Breast epithelium (tissue), 3 donors: ENCODE measurements at regions not wholly inside any gene's neighbourhood (a gene's known extent, or its start where the extent isn't known, plus 50 kb on each side); places are given as distances from the start of the nearest gene placed in this dataset.

Experiments used
- POLR2A ChIP-seq: fragments of 450-650 bp; IDR thresholded peaks from one replicate; pipeline ENCODE4 v1.6.1; 2016; ENCODE audit warnings: antibody characterized with exemption, mild to moderate bottlenecking, moderate library complexity
- POLR2AphosphoS5 ChIP-seq, 3 donors: sonication (generic); formaldehyde crosslinking; IDR thresholded peaks; one replicate each; pipeline ENCODE4 v1.6.1; 2017; ENCODE audit warnings: antibody characterized with exemption in 3 of 3
- TF ChIP-seq, protein P1 (sequence below), 3 donors: fragments of 450-650 bp; IDR thresholded peaks; one replicate each; pipeline ENCODE4 v1.5.1; 2016 to 2017; ENCODE audit warnings: antibody characterized with exemption in 3 of 3, mild to moderate bottlenecking in 3 of 3, moderate library complexity in 3 of 3

DNA sequence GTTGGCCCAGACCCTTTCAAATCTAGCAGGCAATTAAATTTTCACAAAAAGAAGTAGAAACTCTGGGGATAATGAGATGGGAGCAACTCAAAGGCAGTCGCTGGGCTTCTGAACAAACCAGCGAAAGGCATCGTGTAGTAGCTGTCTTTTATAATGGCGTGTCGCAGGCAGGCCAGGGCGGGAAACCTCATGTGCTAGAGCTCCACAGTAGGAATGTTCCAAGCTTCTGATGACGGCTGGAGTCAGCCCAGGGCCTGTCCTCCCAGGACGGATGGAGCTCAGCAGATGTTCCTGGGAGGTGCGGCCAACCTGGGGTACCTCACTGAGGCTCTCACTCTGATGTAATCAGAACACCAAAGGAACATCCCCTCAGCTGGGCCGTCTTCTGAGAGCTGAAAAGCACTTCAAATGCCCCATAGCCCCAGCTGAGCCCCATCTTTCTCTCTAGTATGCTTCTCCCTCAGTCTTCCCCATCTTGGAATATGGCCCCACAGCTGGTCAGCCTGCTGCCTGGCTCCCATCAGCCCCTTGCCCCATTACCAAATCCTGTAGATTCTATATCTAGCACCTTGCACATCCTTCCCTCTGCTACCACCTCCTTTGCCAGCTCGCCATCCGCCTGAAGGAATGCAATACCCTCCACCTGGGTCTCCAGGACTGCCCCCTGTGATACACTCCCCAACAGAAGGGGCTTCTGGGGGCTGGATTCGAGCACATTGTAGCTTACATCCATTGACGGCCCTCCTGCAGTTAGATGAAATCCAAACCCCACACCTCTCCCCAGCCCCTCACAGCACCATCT, 54.9 kb upstream of the ATP2B2 start:
- TF ChIP-seq, protein P1, sequence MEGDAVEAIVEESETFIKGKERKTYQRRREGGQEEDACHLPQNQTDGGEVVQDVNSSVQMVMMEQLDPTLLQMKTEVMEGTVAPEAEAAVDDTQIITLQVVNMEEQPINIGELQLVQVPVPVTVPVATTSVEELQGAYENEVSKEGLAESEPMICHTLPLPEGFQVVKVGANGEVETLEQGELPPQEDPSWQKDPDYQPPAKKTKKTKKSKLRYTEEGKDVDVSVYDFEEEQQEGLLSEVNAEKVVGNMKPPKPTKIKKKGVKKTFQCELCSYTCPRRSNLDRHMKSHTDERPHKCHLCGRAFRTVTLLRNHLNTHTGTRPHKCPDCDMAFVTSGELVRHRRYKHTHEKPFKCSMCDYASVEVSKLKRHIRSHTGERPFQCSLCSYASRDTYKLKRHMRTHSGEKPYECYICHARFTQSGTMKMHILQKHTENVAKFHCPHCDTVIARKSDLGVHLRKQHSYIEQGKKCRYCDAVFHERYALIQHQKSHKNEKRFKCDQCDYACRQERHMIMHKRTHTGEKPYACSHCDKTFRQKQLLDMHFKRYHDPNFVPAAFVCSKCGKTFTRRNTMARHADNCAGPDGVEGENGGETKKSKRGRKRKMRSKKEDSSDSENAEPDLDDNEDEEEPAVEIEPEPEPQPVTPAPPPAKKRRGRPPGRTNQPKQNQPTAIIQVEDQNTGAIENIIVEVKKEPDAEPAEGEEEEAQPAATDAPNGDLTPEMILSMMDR (IDR thresholded peaks at IDR 0.05) = no peak
- no peak for TF ChIP-seq POLR2A
- TF ChIP-seq POLR2AphosphoS5 (IDR thresholded peaks at IDR 0.05) = no peak
